MM.1S (cell line): ENCODE measurements at regions not wholly inside any gene's neighbourhood (a gene's known extent, or its start where the extent isn't known, plus 50 kb on each side); places are given as distances from the start of the nearest gene placed in this dataset.

Experiments used
- CTCF ChIP-seq: fragments of 300-600 bp; sonication (generic); IDR thresholded peaks from 2 replicates; pipeline ENCODE4 v1.5.1; 2016; ENCODE audit warnings: antibody characterized with exemption, low read length, mixed read lengths
- EZH2 ChIP-seq: fragments of 300-600 bp; sonication (generic); optimal IDR thresholded peaks from 2 replicates; pipeline ENCODE3; 2017; ENCODE audit warnings: low read depth, mild to moderate bottlenecking, antibody characterized with exemption, low read length, mixed read lengths

DNA sequence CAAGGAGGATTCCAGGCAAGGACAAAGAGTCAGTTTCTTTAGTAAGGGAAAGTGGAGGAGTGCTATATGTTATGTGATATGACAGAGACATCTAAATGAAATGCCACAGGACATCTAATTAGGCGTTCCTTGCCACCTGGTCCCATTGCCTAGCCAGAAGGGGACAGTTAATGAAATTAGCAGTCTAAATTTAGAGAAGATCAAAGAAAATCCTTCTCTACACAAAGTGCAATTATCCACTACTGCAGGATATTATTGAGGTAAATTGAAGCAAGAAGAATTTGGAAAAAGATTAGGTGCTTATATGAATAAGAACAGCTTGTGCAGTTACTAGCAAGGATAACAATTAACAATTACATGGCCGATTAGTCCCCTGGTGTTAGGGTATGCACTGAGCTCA is 495.3 kb upstream of the NMUR2 start:
- no peak for TF ChIP-seq CTCF
- no peak for TF ChIP-seq EZH2
